H1 (cell line): ENCODE measurements at regions not wholly inside any gene's neighbourhood (a gene's known extent, or its start where the extent isn't known, plus 50 kb on each side); places are given as distances from the start of the nearest gene placed in this dataset.

ENCODE experiments used
- CTCF ChIA-PET: fragments of 300-600 bp; sonication (Branson Sonifier 250); formaldehyde crosslinking; loops from one replicate; lab custom pipeline; 2021; ENCODE audit not compliant: partially characterized antibody; lab: Charles Lee
- POLR2A ChIA-PET: fragments of 300-600 bp; sonication (Branson Sonifier 250); formaldehyde crosslinking; loops from one replicate; lab custom pipeline; 2021; ENCODE audit warnings: inconsistent platforms; ENCODE audit not compliant: partially characterized antibody; lab: Charles Lee
- DNase-seq, 2 experiments: peaks; one replicate each; pipeline versions ENCODE4 v3.0.0 to v3.0.0-alpha.2; 2010 to 2022; ENCODE audit warnings: low spot score in 2 of 2, low read depth in 1 of 2, mixed read lengths in 1 of 2
- FAIRE-seq: peaks from 2 replicates; lab custom pipeline; 2011; peaks lifted over from hg19 to GRCh38; lab: Jason Lieb, UNC
- H2AFZ ChIP-seq: 2 replicates; pipeline ENCODE4 v1.8.1; 2012; ENCODE audit warnings: low read length, inconsistent platforms
- H2AK5ac ChIP-seq: 2 replicates; pipeline ENCODE4 v1.6.1; 2013; ENCODE audit warnings: low read depth, low read length
- H2BK120ac ChIP-seq: replicated peaks from 2 replicates; pipeline ENCODE3; 2013; ENCODE audit warnings: low read depth, low read length, inconsistent platforms
- H2BK12ac ChIP-seq: 2 replicates; pipeline ENCODE4 v1.6.1; 2013; ENCODE audit warnings: low read depth, low read length
- H2BK15ac ChIP-seq: 2 replicates; pipeline ENCODE4 v1.6.1; 2013; ENCODE audit warnings: low read length
- H2BK20ac ChIP-seq: 2 replicates; pipeline ENCODE4 v1.6.1; 2013; ENCODE audit warnings: low read length
- H2BK5ac ChIP-seq: 2 replicates; pipeline ENCODE4 v1.6.1; 2013; ENCODE audit warnings: low read depth, low read length
- H3K14ac ChIP-seq: 2 replicates; pipeline ENCODE4 v1.6.1; 2013; ENCODE audit warnings: inconsistent platforms; ENCODE audit not compliant: insufficient read length
- H3K18ac ChIP-seq: 2 replicates; pipeline ENCODE4 v1.6.1; 2013; ENCODE audit warnings: low read length; ENCODE audit errors: extremely low read depth
- H3K23ac ChIP-seq: 2 replicates; pipeline ENCODE4 v1.6.1; 2013; ENCODE audit warnings: inconsistent platforms; ENCODE audit not compliant: insufficient read length
- H3K23me2 ChIP-seq: 2 replicates; pipeline ENCODE4 v1.6.1; 2013; ENCODE audit warnings: low read depth, low read length
- H3K27ac ChIP-seq: 2 replicates; pipeline ENCODE4 v1.6.1; 2011; ENCODE audit warnings: low read depth, low read length, inconsistent platforms
- H3K27me3 ChIP-seq, 4 experiments: replicated peaks in 1 of 4; 1 replicate in 1 of 4; 2 replicates in 3 of 4; pipeline versions ENCODE4 v1.6.1 to v1.8.1; 2011 to 2013; ENCODE audit warnings: low read length in 3 of 4, mild to moderate bottlenecking in 3 of 4, inconsistent platforms in 2 of 4, mixed read lengths in 2 of 4, moderate library complexity in 1 of 4; ENCODE audit not compliant: control insufficient read depth in 3 of 4, insufficient read depth in 3 of 4; ENCODE audit errors: extremely low read depth in 1 of 4
- H3K36me3 ChIP-seq, 4 experiments: 2 replicates each; pipeline versions ENCODE4 v1.6.1 to v1.8.1; 2011 to 2013; ENCODE audit warnings: mild to moderate bottlenecking in 4 of 4, low read length in 3 of 4, moderate library complexity in 2 of 4, control low read depth in 1 of 4, inconsistent platforms in 1 of 4; ENCODE audit not compliant: insufficient read depth in 4 of 4, control insufficient read depth in 2 of 4
- H3K4ac ChIP-seq: replicated peaks from 2 replicates; pipeline ENCODE3; 2013; ENCODE audit warnings: low read length, low read depth, mixed read lengths, inconsistent platforms; ENCODE audit not compliant: insufficient read length
- H3K4me1 ChIP-seq, 4 experiments: replicated peaks in 1 of 4; 1 replicate in 1 of 4; 2 replicates in 3 of 4; pipeline versions ENCODE4 v1.6.1 to v1.8.1; 2011 to 2013; ENCODE audit warnings: low read length in 3 of 4, inconsistent platforms in 2 of 4, mixed read lengths in 1 of 4; ENCODE audit not compliant: insufficient read depth in 4 of 4, control insufficient read depth in 3 of 4
- H3K4me2 ChIP-seq, 2 experiments: 2 replicates each; pipeline versions ENCODE4 v1.6.1 to v1.8.1; 2011 to 2013; ENCODE audit warnings: low read depth in 2 of 2, low read length in 2 of 2, control low read depth in 1 of 2, inconsistent platforms in 1 of 2, mild to moderate bottlenecking in 1 of 2; ENCODE audit not compliant: insufficient read depth in 1 of 2
- H3K4me3 ChIP-seq, 4 experiments: fragments of 200-600, 300-600 bp in 1 of 4; sonication (generic), shearing (Covaris generic), sonication (Bioruptor Twin) in 1 of 4; 2 replicates each; pipeline versions ENCODE4 v1.5.1 to v1.8.1; 2011 to 2016; ENCODE audit warnings: low read length in 4 of 4, low read depth in 3 of 4, control low read depth in 2 of 4, inconsistent platforms in 2 of 4, mild to moderate bottlenecking in 2 of 4, mixed read lengths in 1 of 4, moderate library complexity in 1 of 4; ENCODE audit not compliant: insufficient read depth in 2 of 4; ENCODE audit errors: extremely low read depth in 1 of 4
- H3K56ac ChIP-seq: replicated peaks from 2 replicates; pipeline ENCODE3; 2013; ENCODE audit warnings: low read depth, mild to moderate bottlenecking, mixed read lengths, low read length, inconsistent platforms; ENCODE audit not compliant: insufficient read length
- H3K79me1 ChIP-seq: 2 replicates; pipeline ENCODE4 v1.6.1; 2013; ENCODE audit warnings: low read depth, low read length, control low read depth
- H3K79me2 ChIP-seq, 2 experiments: 2 replicates each; pipeline versions ENCODE4 v1.6.1 to v1.8.1; 2012 to 2013; ENCODE audit warnings: low read length in 2 of 2, mild to moderate bottlenecking in 2 of 2, inconsistent platforms in 1 of 2; ENCODE audit not compliant: insufficient read depth in 2 of 2, control insufficient read depth in 1 of 2
- H3K9ac ChIP-seq, 4 experiments: replicated peaks in 1 of 4; 1 replicate in 1 of 4; 2 replicates in 3 of 4; pipeline versions ENCODE4 v1.6.1 to v1.8.1; 2011 to 2013; ENCODE audit warnings: low read depth in 3 of 4, low read length in 3 of 4, control low read depth in 2 of 4, mild to moderate bottlenecking in 2 of 4, moderate library complexity in 2 of 4, inconsistent platforms in 1 of 4; ENCODE audit errors: extremely low read depth in 1 of 4
- H3K9me3 ChIP-seq, 2 experiments: 2 replicates each; pipeline versions ENCODE4 v1.6.1 to v1.8.1; 2012 to 2013; ENCODE audit warnings: mild to moderate bottlenecking in 2 of 2, moderate library complexity in 2 of 2, control low read depth in 1 of 2, inconsistent platforms in 1 of 2, low read depth in 1 of 2, low read length in 1 of 2, mixed read lengths in 1 of 2; ENCODE audit not compliant: insufficient read depth in 2 of 2
- H4K20me1 ChIP-seq, 2 experiments: replicated peaks in 1 of 2; 2 replicates each; pipeline versions ENCODE3 to v1.8.1; 2011 to 2013; ENCODE audit warnings: inconsistent platforms in 2 of 2, low read length in 2 of 2, mild to moderate bottlenecking in 1 of 2; ENCODE audit not compliant: insufficient read depth in 2 of 2, control insufficient read depth in 1 of 2
- H4K5ac ChIP-seq: 2 replicates; pipeline ENCODE4 v1.6.1; 2013; ENCODE audit warnings: low read length, low read depth, mixed read lengths, inconsistent platforms; ENCODE audit not compliant: insufficient read length
- H4K8ac ChIP-seq: 2 replicates; pipeline ENCODE4 v1.8.0; 2013; ENCODE audit warnings: mild to moderate bottlenecking, moderate library complexity, low read length, inconsistent platforms; ENCODE audit not compliant: insufficient read depth; ENCODE audit errors: extremely low read depth
- H4K91ac ChIP-seq: replicated peaks from 2 replicates; pipeline ENCODE3; 2013; ENCODE audit warnings: low read length, mixed read lengths, inconsistent platforms; ENCODE audit not compliant: insufficient read length
- BRCA1 ChIP-seq: IDR thresholded peaks from 2 replicates; pipeline ENCODE4 v1.6.1; 2012; ENCODE audit warnings: low read depth, low read length, improper control_type of control experiment
- CHD1 ChIP-seq: IDR thresholded peaks from 2 replicates; pipeline ENCODE4 v1.6.1; 2012; ENCODE audit warnings: low read depth, low read length, improper control_type of control experiment
- CREB1 ChIP-seq: IDR thresholded peaks from 2 replicates; pipeline ENCODE4 v1.6.1; 2012; ENCODE audit warnings: inconsistent platforms
- RBBP5 ChIP-seq: IDR thresholded peaks from 2 replicates; pipeline ENCODE4 v1.7.1; 2012; ENCODE audit warnings: low read depth, mild to moderate bottlenecking, inconsistent platforms, low read length, moderate library complexity, borderline replicate concordance
- SIRT6 ChIP-seq: IDR thresholded peaks from one replicate; pipeline ENCODE4 v1.7.1; 2012; ENCODE audit warnings: low read length, inconsistent platforms
- YY1 ChIP-seq: IDR thresholded peaks from 2 replicates; pipeline ENCODE4 v1.6.1; 2011; ENCODE audit warnings: low read depth, mild to moderate bottlenecking, low read length
- WGBS, 2 experiments: shearing (Covaris generic) in 1 of 2; methylation state at CpG; one replicate each; pipeline versions ENCODE4 v1.1.6 to v1.1.7; 2013 to 2015; ENCODE audit warnings: low lambda C conversion rate in 2 of 2, mixed read lengths in 2 of 2, inconsistent platforms in 1 of 2, low coverage in 1 of 2, missing lambda C conversion rate in 1 of 2; ENCODE audit not compliant: insufficient replicate concordance in 2 of 2, insufficient coverage in 1 of 2, insufficient read length in 1 of 2; ENCODE audit errors: extremely low coverage in 1 of 2, missing lambda C conversion rate in 1 of 2; 5-methylcytosine and 5-hydroxymethylcytosine counted together

DNA sequence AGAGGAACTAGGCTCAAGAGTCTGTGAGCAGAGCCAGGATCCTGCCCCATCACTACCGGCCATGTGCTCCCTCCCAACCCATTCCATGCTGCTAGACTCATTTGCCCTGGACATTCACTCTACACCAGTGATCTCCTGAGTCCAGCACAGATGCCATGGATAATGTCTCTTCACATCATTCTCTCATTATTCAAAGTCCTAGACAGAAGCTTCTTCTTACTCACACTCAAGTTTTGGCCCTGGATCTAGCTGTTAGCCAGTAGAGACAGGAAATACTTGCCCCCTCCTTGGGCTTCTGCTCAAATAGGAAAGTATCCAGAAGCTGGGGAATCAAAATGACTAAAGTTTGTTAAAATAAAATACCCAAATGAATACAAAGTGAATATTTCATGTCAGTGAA is 266.8 kb upstream of the LDB2 start:
- no peak overlapping the region for H2BK15ac ChIP-seq
- no peaks in the 10 kb centered on the region for H3K9me3 ChIP-seq
- H4K91ac ChIP-seq, result no peak overlapping the region
- H3K79me1 ChIP-seq, result no peaks in the 10 kb centered on the region
- H3K79me2 ChIP-seq, result no peaks in the 10 kb centered on the region
- no peak overlapping the region for H2BK12ac ChIP-seq
- no peaks in the 10 kb centered on the region for H3K23me2 ChIP-seq
- peaks cover 0 to 5% (median 1%) of the 10 kb centered on the region in 4 experiments; a peak in 3 of 7 replicates for H3K4me1 ChIP-seq
- H4K5ac ChIP-seq, result no peak overlapping the region
- ChIA-PET CTCF (no interaction called here), POLR2A (no interaction called here)
- no peak overlapping the region for H3K18ac ChIP-seq
- H3K23ac ChIP-seq, result no peak overlapping the region
- TF ChIP-seq CHD1 (no peak), BRCA1 (no peak), RBBP5 (no peak), YY1 (no peak), CREB1 (no peak), SIRT6 (no peak)
- DNase-seq (no peak), FAIRE-seq (no peak)
- H3K56ac ChIP-seq, result no peak overlapping the region
- no peak overlapping the region for H3K4ac ChIP-seq
- WGBS, 2 experiments, result 95% methylated on average over 1 of the region's 1 CpG; no CpG with 5 or more reads in 1 of the 2 experiments
- peaks cover 0 to 6% (median 2%) of the 10 kb centered on the region in 4 experiments; a peak in 3 of 7 replicates for H3K27me3 ChIP-seq
- H2BK120ac ChIP-seq, result no peak overlapping the region
- 0 out of 2 replicates have a peak overlapping the region, but pooled peaks have one; percentile 5 for H2BK20ac ChIP-seq
- H3K4me3 ChIP-seq, result no peak overlapping the region
- H3K9ac ChIP-seq, result no peak overlapping the region
- no peak overlapping the region for H3K27ac ChIP-seq
- H3K36me3 ChIP-seq, result no peaks in the 10 kb centered on the region
- no peak overlapping the region for H3K14ac ChIP-seq
- H2AFZ ChIP-seq, result no peak overlapping the region
- no peak overlapping the region for H2BK5ac ChIP-seq
- H2AK5ac ChIP-seq, result no peak overlapping the region
- no peaks in the 10 kb centered on the region for H4K20me1 ChIP-seq
- no peak overlapping the region for H3K4me2 ChIP-seq
- no peak overlapping the region for H4K8ac ChIP-seq
